H1 (cell line): ENCODE measurements at regions not wholly inside any gene's neighbourhood (a gene's known extent, or its start where the extent isn't known, plus 50 kb on each side); places are given as distances from the start of the nearest gene placed in this dataset.

Experiments used
- CTCF ChIA-PET: fragments of 300-600 bp; sonication (Branson Sonifier 250); formaldehyde crosslinking; loops from one replicate; lab custom pipeline; 2021; ENCODE audit not compliant: partially characterized antibody; lab: Charles Lee
- POLR2A ChIA-PET: fragments of 300-600 bp; sonication (Branson Sonifier 250); formaldehyde crosslinking; loops from one replicate; lab custom pipeline; 2021; ENCODE audit warnings: inconsistent platforms; ENCODE audit not compliant: partially characterized antibody; lab: Charles Lee
- DNase-seq, 2 experiments: peaks; one replicate each; pipeline versions ENCODE4 v3.0.0 to v3.0.0-alpha.2; 2010 to 2022; ENCODE audit warnings: low spot score in 2 of 2, low read depth in 1 of 2, mixed read lengths in 1 of 2
- FAIRE-seq: peaks from 2 replicates; lab custom pipeline; 2011; peaks lifted over from hg19 to GRCh38; lab: Jason Lieb, UNC
- H2AFZ ChIP-seq: 2 replicates; pipeline ENCODE4 v1.8.1; 2012; ENCODE audit warnings: low read length, inconsistent platforms
- H2AK5ac ChIP-seq: 2 replicates; pipeline ENCODE4 v1.6.1; 2013; ENCODE audit warnings: low read depth, low read length
- H2BK120ac ChIP-seq: replicated peaks from 2 replicates; pipeline ENCODE3; 2013; ENCODE audit warnings: low read depth, low read length, inconsistent platforms
- H2BK12ac ChIP-seq: 2 replicates; pipeline ENCODE4 v1.6.1; 2013; ENCODE audit warnings: low read depth, low read length
- H2BK15ac ChIP-seq: 2 replicates; pipeline ENCODE4 v1.6.1; 2013; ENCODE audit warnings: low read length
- H2BK20ac ChIP-seq: 2 replicates; pipeline ENCODE4 v1.6.1; 2013; ENCODE audit warnings: low read length
- H2BK5ac ChIP-seq: 2 replicates; pipeline ENCODE4 v1.6.1; 2013; ENCODE audit warnings: low read depth, low read length
- H3K14ac ChIP-seq: 2 replicates; pipeline ENCODE4 v1.6.1; 2013; ENCODE audit warnings: inconsistent platforms; ENCODE audit not compliant: insufficient read length
- H3K18ac ChIP-seq: 2 replicates; pipeline ENCODE4 v1.6.1; 2013; ENCODE audit warnings: low read length; ENCODE audit errors: extremely low read depth
- H3K23ac ChIP-seq: 2 replicates; pipeline ENCODE4 v1.6.1; 2013; ENCODE audit warnings: inconsistent platforms; ENCODE audit not compliant: insufficient read length
- H3K23me2 ChIP-seq: 2 replicates; pipeline ENCODE4 v1.6.1; 2013; ENCODE audit warnings: low read depth, low read length
- H3K27ac ChIP-seq: 2 replicates; pipeline ENCODE4 v1.6.1; 2011; ENCODE audit warnings: low read depth, low read length, inconsistent platforms
- H3K27me3 ChIP-seq, 4 experiments: replicated peaks in 1 of 4; 1 replicate in 1 of 4; 2 replicates in 3 of 4; pipeline versions ENCODE4 v1.6.1 to v1.8.1; 2011 to 2013; ENCODE audit warnings: low read length in 3 of 4, mild to moderate bottlenecking in 3 of 4, inconsistent platforms in 2 of 4, mixed read lengths in 2 of 4, moderate library complexity in 1 of 4; ENCODE audit not compliant: control insufficient read depth in 3 of 4, insufficient read depth in 3 of 4; ENCODE audit errors: extremely low read depth in 1 of 4
- H3K36me3 ChIP-seq, 4 experiments: 2 replicates each; pipeline versions ENCODE4 v1.6.1 to v1.8.1; 2011 to 2013; ENCODE audit warnings: mild to moderate bottlenecking in 4 of 4, low read length in 3 of 4, moderate library complexity in 2 of 4, control low read depth in 1 of 4, inconsistent platforms in 1 of 4; ENCODE audit not compliant: insufficient read depth in 4 of 4, control insufficient read depth in 2 of 4
- H3K4ac ChIP-seq: replicated peaks from 2 replicates; pipeline ENCODE3; 2013; ENCODE audit warnings: low read length, low read depth, mixed read lengths, inconsistent platforms; ENCODE audit not compliant: insufficient read length
- H3K4me1 ChIP-seq, 4 experiments: replicated peaks in 1 of 4; 1 replicate in 1 of 4; 2 replicates in 3 of 4; pipeline versions ENCODE4 v1.6.1 to v1.8.1; 2011 to 2013; ENCODE audit warnings: low read length in 3 of 4, inconsistent platforms in 2 of 4, mixed read lengths in 1 of 4; ENCODE audit not compliant: insufficient read depth in 4 of 4, control insufficient read depth in 3 of 4
- H3K4me2 ChIP-seq, 2 experiments: 2 replicates each; pipeline versions ENCODE4 v1.6.1 to v1.8.1; 2011 to 2013; ENCODE audit warnings: low read depth in 2 of 2, low read length in 2 of 2, control low read depth in 1 of 2, inconsistent platforms in 1 of 2, mild to moderate bottlenecking in 1 of 2; ENCODE audit not compliant: insufficient read depth in 1 of 2
- H3K4me3 ChIP-seq, 4 experiments: fragments of 200-600, 300-600 bp in 1 of 4; sonication (generic), shearing (Covaris generic), sonication (Bioruptor Twin) in 1 of 4; 2 replicates each; pipeline versions ENCODE4 v1.5.1 to v1.8.1; 2011 to 2016; ENCODE audit warnings: low read length in 4 of 4, low read depth in 3 of 4, control low read depth in 2 of 4, inconsistent platforms in 2 of 4, mild to moderate bottlenecking in 2 of 4, mixed read lengths in 1 of 4, moderate library complexity in 1 of 4; ENCODE audit not compliant: insufficient read depth in 2 of 4; ENCODE audit errors: extremely low read depth in 1 of 4
- H3K56ac ChIP-seq: replicated peaks from 2 replicates; pipeline ENCODE3; 2013; ENCODE audit warnings: low read depth, mild to moderate bottlenecking, mixed read lengths, low read length, inconsistent platforms; ENCODE audit not compliant: insufficient read length
- H3K79me1 ChIP-seq: 2 replicates; pipeline ENCODE4 v1.6.1; 2013; ENCODE audit warnings: low read depth, low read length, control low read depth
- H3K79me2 ChIP-seq, 2 experiments: 2 replicates each; pipeline versions ENCODE4 v1.6.1 to v1.8.1; 2012 to 2013; ENCODE audit warnings: low read length in 2 of 2, mild to moderate bottlenecking in 2 of 2, inconsistent platforms in 1 of 2; ENCODE audit not compliant: insufficient read depth in 2 of 2, control insufficient read depth in 1 of 2
- H3K9ac ChIP-seq, 4 experiments: replicated peaks in 1 of 4; 1 replicate in 1 of 4; 2 replicates in 3 of 4; pipeline versions ENCODE4 v1.6.1 to v1.8.1; 2011 to 2013; ENCODE audit warnings: low read depth in 3 of 4, low read length in 3 of 4, control low read depth in 2 of 4, mild to moderate bottlenecking in 2 of 4, moderate library complexity in 2 of 4, inconsistent platforms in 1 of 4; ENCODE audit errors: extremely low read depth in 1 of 4
- H3K9me3 ChIP-seq, 2 experiments: 2 replicates each; pipeline versions ENCODE4 v1.6.1 to v1.8.1; 2012 to 2013; ENCODE audit warnings: mild to moderate bottlenecking in 2 of 2, moderate library complexity in 2 of 2, control low read depth in 1 of 2, inconsistent platforms in 1 of 2, low read depth in 1 of 2, low read length in 1 of 2, mixed read lengths in 1 of 2; ENCODE audit not compliant: insufficient read depth in 2 of 2
- H4K20me1 ChIP-seq, 2 experiments: replicated peaks in 1 of 2; 2 replicates each; pipeline versions ENCODE3 to v1.8.1; 2011 to 2013; ENCODE audit warnings: inconsistent platforms in 2 of 2, low read length in 2 of 2, mild to moderate bottlenecking in 1 of 2; ENCODE audit not compliant: insufficient read depth in 2 of 2, control insufficient read depth in 1 of 2
- H4K5ac ChIP-seq: 2 replicates; pipeline ENCODE4 v1.6.1; 2013; ENCODE audit warnings: low read length, low read depth, mixed read lengths, inconsistent platforms; ENCODE audit not compliant: insufficient read length
- H4K8ac ChIP-seq: 2 replicates; pipeline ENCODE4 v1.8.0; 2013; ENCODE audit warnings: mild to moderate bottlenecking, moderate library complexity, low read length, inconsistent platforms; ENCODE audit not compliant: insufficient read depth; ENCODE audit errors: extremely low read depth
- H4K91ac ChIP-seq: replicated peaks from 2 replicates; pipeline ENCODE3; 2013; ENCODE audit warnings: low read length, mixed read lengths, inconsistent platforms; ENCODE audit not compliant: insufficient read length
- CEBPB ChIP-seq: IDR thresholded peaks from 2 replicates; pipeline ENCODE4 v1.6.1; 2012; ENCODE audit warnings: low read depth, low read length
- EZH2 ChIP-seq: fragments of 200-600 bp; sonication (generic); IDR thresholded peaks from 2 replicates; pipeline ENCODE4 v1.7.1; 2012; ENCODE audit warnings: low read depth, mild to moderate bottlenecking, moderate library complexity, low read length, inconsistent platforms; ENCODE audit not compliant: severe bottlenecking
- FOSL1 ChIP-seq: IDR thresholded peaks from 2 replicates; pipeline ENCODE4 v1.6.1; 2011; ENCODE audit warnings: mild to moderate bottlenecking, low read depth, low read length, moderate library complexity; ENCODE audit not compliant: insufficient read depth
- HDAC2 ChIP-seq, 2 experiments: fragments of 300-600 bp in 1 of 2; sonication (generic) in 1 of 2; IDR thresholded peaks; 2 replicates each; pipeline ENCODE4 v1.6.1; 2011 to 2012; ENCODE audit warnings: low read depth in 2 of 2, low read length in 2 of 2, mild to moderate bottlenecking in 2 of 2, moderate library complexity in 2 of 2, borderline replicate concordance in 1 of 2, inconsistent platforms in 1 of 2
- POLR2AphosphoS5 ChIP-seq: IDR thresholded peaks from 2 replicates; pipeline ENCODE4 v1.6.1; 2011; ENCODE audit warnings: low read depth, low read length
- SAP30 ChIP-seq: fragments of 300-600 bp; sonication (generic); IDR thresholded peaks from 2 replicates; pipeline ENCODE4 v1.7.1; 2012; ENCODE audit warnings: low read length, moderate library complexity, mild to moderate bottlenecking, inconsistent platforms; ENCODE audit not compliant: insufficient read depth, insufficient replicate concordance
- SIRT6 ChIP-seq: IDR thresholded peaks from one replicate; pipeline ENCODE4 v1.7.1; 2012; ENCODE audit warnings: low read length, inconsistent platforms
- WGBS, 2 experiments: shearing (Covaris generic) in 1 of 2; methylation state at CpG; one replicate each; pipeline versions ENCODE4 v1.1.6 to v1.1.7; 2013 to 2015; ENCODE audit warnings: low lambda C conversion rate in 2 of 2, mixed read lengths in 2 of 2, inconsistent platforms in 1 of 2, low coverage in 1 of 2, missing lambda C conversion rate in 1 of 2; ENCODE audit not compliant: insufficient replicate concordance in 2 of 2, insufficient coverage in 1 of 2, insufficient read length in 1 of 2; ENCODE audit errors: extremely low coverage in 1 of 2, missing lambda C conversion rate in 1 of 2; 5-methylcytosine and 5-hydroxymethylcytosine counted together

GRCh38 chr11:130722401-130722800 lies 193.9 kb downstream of the SNX19 start:
- no peak overlapping the region for H2BK5ac ChIP-seq
- no peaks in the 10 kb centered on the region for H3K79me2 ChIP-seq
- H3K27ac ChIP-seq, result no peak overlapping the region
- FAIRE-seq (no peak), DNase-seq (no peak)
- no peak overlapping the region for H3K14ac ChIP-seq
- no peak overlapping the region for H4K8ac ChIP-seq
- no peak for TF ChIP-seq FOSL1
- TF ChIP-seq EZH2, result no peak
- no peak for TF ChIP-seq CEBPB
- TF ChIP-seq POLR2AphosphoS5, result no peak
- TF ChIP-seq SIRT6, result no peak
- no peak for TF ChIP-seq HDAC2 (IDR thresholded peaks at IDR 0.05; ENCODE audit: borderline replicate concordance in 1 of 2, low read depth in 2 of 2, low read length in 2 of 2)
- no peak for TF ChIP-seq SAP30
- H3K4ac ChIP-seq, result no peak overlapping the region
- H3K4me1 ChIP-seq, result no peaks in the 10 kb centered on the region; a peak in 1 of 7 replicates
- no peak overlapping the region for H2BK120ac ChIP-seq
- no peak overlapping the region for H3K4me2 ChIP-seq
- H4K5ac ChIP-seq, result no peak overlapping the region
- H2AFZ ChIP-seq, result no peak overlapping the region
- no peak overlapping the region for H4K91ac ChIP-seq
- no peak overlapping the region for H2BK15ac ChIP-seq
- no peak overlapping the region for H2BK12ac ChIP-seq
- no peak overlapping the region for H3K18ac ChIP-seq
- H2BK20ac ChIP-seq, result no peak overlapping the region
- no peaks in the 10 kb centered on the region for H3K9me3 ChIP-seq
- H4K20me1 ChIP-seq, result no peaks in the 10 kb centered on the region
- ChIA-PET CTCF (interaction anchor here (1.0 kb wide), 1 partner anchor 269 kb away, joined by 3 read pairs; no protein-coding TSS in a partner anchor), POLR2A (no interaction called here)
- H3K79me1 ChIP-seq, result no peaks in the 10 kb centered on the region
- H3K4me3 ChIP-seq, result no peak overlapping the region
- H3K36me3 ChIP-seq, result no peaks in the 10 kb centered on the region
- no peak overlapping the region for H3K9ac ChIP-seq
- no peak overlapping the region for H3K56ac ChIP-seq
- no peaks in the 10 kb centered on the region for H3K23me2 ChIP-seq
- H2AK5ac ChIP-seq, result no peak overlapping the region
- WGBS, 2 experiments, result 88% methylated on average over 4 of the region's 4 CpGs; no CpG with 5 or more reads in 1 of the 2 experiments
- no peak overlapping the region for H3K23ac ChIP-seq
- H3K27me3 ChIP-seq, result 0 out of 7 replicates have a peak, but pooled peaks cover 0 to 2% (median 0%) of the 10 kb centered on the region in 4 experiments
